Right lobe of liver (tissue), 6 donors: ENCODE measurements at regions not wholly inside any gene's neighbourhood (a gene's known extent, or its start where the extent isn't known, plus 50 kb on each side); places are given as distances from the start of the nearest gene placed in this dataset.

Source experiments
- ATAC-seq, 4 donors: fragments of 200-7000 bp; cut with Tn5 transposase; one replicate each; pipeline ENCODE4 v1.9.1; 2020; ENCODE audit warnings: mild to moderate bottlenecking in 4 of 4, moderate library complexity in 4 of 4
- DNase-seq, 3 donors: peaks; one replicate each; pipeline ENCODE4 v3.0.0-alpha.2; 2020
- H3K27ac ChIP-seq, 3 donors: fragments of 200-600 bp; one replicate each; pipeline ENCODE4 v1.8.0; 2022
- H3K27me3 ChIP-seq, 2 donors: fragments of 200-600 bp; one replicate each; pipeline ENCODE4 v1.8.0; 2022
- H3K36me3 ChIP-seq, 4 donors: fragments of 200-600 bp; sonication (generic) in 1 of 4; one replicate each; pipeline versions ENCODE4 v1.5.1 to v1.8.0; 2017 to 2022; ENCODE audit warnings: control low read depth in 1 of 4
- H3K4me1 ChIP-seq, 4 donors: fragments of 200-600 bp; sonication (generic) in 1 of 4; one replicate each; pipeline versions ENCODE4 v1.5.1 to v1.8.0; 2017 to 2022; ENCODE audit warnings: control low read depth in 1 of 4
- H3K4me3 ChIP-seq, 3 donors: fragments of 200-600 bp; one replicate each; pipeline ENCODE4 v1.8.0; 2022
- H3K9me3 ChIP-seq, 4 donors: fragments of 200-600 bp; sonication (generic) in 1 of 4; one replicate each; pipeline versions ENCODE4 v1.5.1 to v1.8.0; 2017 to 2022; ENCODE audit warnings: control low read depth in 1 of 4
- CTCF ChIP-seq, 4 donors: fragments of 200-600 bp in 3 of 4; fragments of 450-650 bp in 1 of 4; IDR thresholded peaks; one replicate each; pipeline versions ENCODE4 v1.5.1 to v1.8.0; 2016 to 2022; ENCODE audit warnings: antibody characterized with exemption in 4 of 4, mild to moderate bottlenecking in 2 of 4
- POLR2A ChIP-seq: fragments of 450-650 bp; IDR thresholded peaks from one replicate; pipeline ENCODE4 v1.6.1; 2017; ENCODE audit warnings: antibody characterized with exemption, mild to moderate bottlenecking
- WGBS: methylation state at CpG from one replicate; pipeline ENCODE4 v1.1.6; 2018; ENCODE audit warnings: low coverage, low lambda C conversion rate; ENCODE audit not compliant: insufficient coverage; ENCODE audit errors: missing lambda C conversion rate; 5-methylcytosine and 5-hydroxymethylcytosine counted together
- intact Hi-C, 2 donors: fragments of 100-400 bp; cut with DNase I; formaldehyde crosslinking; loops; one replicate each; pipeline versions ENCODE4 v1.11.2 to v1.14.1; 2022
- donor health status: DM: no; HTN: yes; CAD: no.
- donor health status: DM: no; HTN: no; CAD: no.
- donor health status: DM: no; HTN: no; CAD: no.
- donor health status: DM: no; HTN: yes; CAD: no.
- donor health status: DM: no; HTN: yes; CAD: no.

GRCh38 chr16:21341101-21341500 is 63.0 kb upstream of the CRYM start:
- no peak overlapping the region for H3K4me3 ChIP-seq
- no peak for DNase-seq
- no peaks in the 10 kb centered on the region for H3K9me3 ChIP-seq
- intact Hi-C loops, result no loop called here
- H3K27ac ChIP-seq, result no peak overlapping the region
- H3K36me3 ChIP-seq, result no peaks in the 10 kb centered on the region
- no peaks in the 10 kb centered on the region for H3K4me1 ChIP-seq
- WGBS, result 94% methylated on average over 3 of the region's 3 CpGs
- TF ChIP-seq CTCF (IDR thresholded peaks at IDR 0.05) (no peak), POLR2A (no peak)
- H3K27me3 ChIP-seq, result no peaks in the 10 kb centered on the region
- no peak for ATAC-seq

GRCh38 chr16:21339941-21340340 is 61.9 kb upstream of the CRYM start:
- H3K9me3 ChIP-seq, result no peaks in the 10 kb centered on the region
- H3K36me3 ChIP-seq, result no peaks in the 10 kb centered on the region
- DNase-seq (no peak), ATAC-seq (no peak)
- no peak overlapping the region for H3K4me3 ChIP-seq
- H3K27ac ChIP-seq, result no peak overlapping the region
- H3K4me1 ChIP-seq, result no peaks in the 10 kb centered on the region
- TF ChIP-seq POLR2A (no peak), CTCF (IDR thresholded peaks at IDR 0.05) (no peak)
- intact Hi-C loops, result no loop called here
- no peaks in the 10 kb centered on the region for H3K27me3 ChIP-seq

DNA sequence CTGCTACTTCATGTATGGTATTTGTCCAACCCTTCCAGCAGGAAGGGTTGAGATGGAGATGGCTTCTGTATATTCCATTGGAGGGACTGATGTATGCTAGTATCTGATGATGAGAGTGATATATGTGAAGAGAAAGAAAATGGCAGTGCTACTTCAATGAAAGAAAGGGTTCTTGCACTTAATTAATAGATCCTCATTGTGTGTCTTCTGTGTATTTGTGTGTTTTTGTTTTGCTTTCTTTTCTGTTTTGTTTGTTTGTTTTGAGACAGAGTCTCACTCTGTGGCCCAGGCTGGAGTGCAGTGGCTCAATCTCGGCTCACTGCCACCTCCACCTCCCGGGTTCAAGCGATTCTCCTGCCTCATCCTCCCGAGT is 61.2 kb upstream of the CRYM start:
- Histone ChIP-seq H3K27ac (no peak overlapping the region), H3K9me3 (no peaks in the 10 kb centered on the region), H3K4me3 (no peak overlapping the region), H3K36me3 (no peaks in the 10 kb centered on the region), H3K27me3 (no peaks in the 10 kb centered on the region), H3K4me1 (no peaks in the 10 kb centered on the region)
- intact Hi-C loops, result no loop called here
- TF ChIP-seq CTCF (IDR thresholded peaks at IDR 0.05) (no peak), POLR2A (no peak)
- WGBS, result 80% methylated on average over 1 of the region's 4 CpGs
- DNase-seq (no peak), ATAC-seq (no peak)

DNA sequence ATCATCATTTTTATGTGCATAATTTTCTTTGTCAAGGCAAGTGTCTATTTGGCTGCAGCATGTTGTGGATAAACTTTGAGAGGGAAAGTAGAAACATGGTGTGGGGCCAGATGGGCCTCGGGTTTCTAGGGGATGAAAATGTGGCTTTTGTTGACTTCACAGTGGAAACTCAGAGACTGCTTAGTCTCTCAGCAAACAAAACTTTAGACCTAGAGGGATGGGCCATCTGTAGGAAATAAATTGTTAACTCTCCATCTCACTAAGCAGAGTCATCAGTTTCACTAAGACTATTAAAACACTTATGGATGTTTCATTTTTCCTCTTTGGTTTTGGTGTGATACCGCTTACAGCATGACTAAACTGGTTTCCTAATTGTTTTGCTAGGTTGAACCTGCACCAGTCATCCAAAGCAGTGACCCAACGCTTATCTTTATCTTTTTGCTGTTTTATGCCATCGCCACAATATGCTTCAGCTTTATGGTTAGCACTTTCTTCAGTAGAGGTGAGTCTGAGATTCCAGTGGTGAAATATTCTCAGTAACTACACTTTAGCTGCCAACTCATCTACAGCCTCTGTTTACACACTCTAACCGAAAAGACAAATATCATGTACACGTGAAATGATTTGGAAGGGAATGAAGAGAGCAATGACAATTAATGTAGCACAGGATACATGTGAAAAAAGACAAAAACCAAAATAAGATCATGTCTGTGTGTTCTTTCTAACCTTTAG is 60.6 kb upstream of the CRYM start:
- 68% methylated on average over 6 of the region's 6 CpGs for WGBS
- no peak for DNase-seq
- TF ChIP-seq CTCF (IDR thresholded peaks at IDR 0.05), result no peak
- TF ChIP-seq POLR2A, result no peak
- intact Hi-C loops, result no loop called here
- Histone ChIP-seq H3K4me3 (no peak overlapping the region), H3K27me3 (no peaks in the 10 kb centered on the region), H3K4me1 (no peaks in the 10 kb centered on the region), H3K27ac (no peak overlapping the region), H3K9me3 (no peaks in the 10 kb centered on the region), H3K36me3 (no peaks in the 10 kb centered on the region)
- ATAC-seq, result no peak

DNA sequence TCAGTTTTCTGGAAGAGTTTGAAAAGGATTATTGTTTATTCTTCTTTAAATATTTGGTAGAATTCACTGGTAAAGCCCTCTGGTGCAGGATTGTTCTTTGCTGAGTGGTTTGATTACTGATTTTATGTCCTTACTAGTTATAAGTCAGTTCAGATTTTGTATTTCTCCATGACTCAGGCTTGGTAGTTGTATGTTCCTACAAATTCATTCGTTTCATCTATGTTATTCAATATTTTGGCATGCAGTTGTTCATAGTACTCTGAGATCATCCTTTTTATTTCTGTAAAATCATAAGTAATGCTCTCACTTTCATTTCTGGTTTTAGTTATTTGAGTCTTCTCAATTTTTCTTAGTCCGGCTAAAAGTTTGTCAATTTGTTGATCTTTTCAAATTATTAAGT is 58.1 kb upstream of the CRYM start:
- intact Hi-C loops, result no loop called here

More for the DNA sequence above, 58.1 kb upstream of the CRYM start:
- DNase-seq, result no peak
- no peaks in the 10 kb centered on the region for H3K9me3 ChIP-seq
- no peaks in the 10 kb centered on the region for H3K27me3 ChIP-seq
- no peak overlapping the region for H3K4me3 ChIP-seq
- no peak for TF ChIP-seq POLR2A
- TF ChIP-seq CTCF (IDR thresholded peaks at IDR 0.05), result no peak
- 76% methylated on average over 2 of the region's 2 CpGs for WGBS
- H3K36me3 ChIP-seq, result no peaks in the 10 kb centered on the region
- H3K4me1 ChIP-seq, result no peaks in the 10 kb centered on the region
- H3K27ac ChIP-seq, result no peak overlapping the region
- no peak for ATAC-seq
